ENCODE measurements at regions not wholly inside any gene's neighbourhood (a gene's known extent, or its start where the extent isn't known, plus 50 kb on each side); places are given as distances from the start of the nearest gene placed in this dataset.

DNA sequence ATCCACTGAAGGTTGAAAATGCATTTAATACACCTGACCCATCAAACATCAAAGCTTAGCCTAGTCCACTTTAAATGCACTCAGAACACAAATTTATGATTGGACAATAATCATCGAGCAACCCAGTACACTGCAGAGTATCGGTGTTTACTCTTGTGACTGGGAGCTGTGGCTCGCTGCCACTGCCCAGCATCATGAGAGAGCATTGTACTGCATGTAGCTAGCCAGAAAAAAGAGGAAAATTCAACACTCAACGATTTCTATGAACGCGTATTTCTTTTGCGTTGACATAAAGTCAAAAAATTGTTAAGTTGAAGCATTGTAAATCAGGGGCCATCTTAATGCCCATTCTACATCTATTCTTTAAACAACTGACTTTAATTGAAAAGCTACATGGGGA lies 95.1 kb upstream of the CD180 start:
- Histone ChIP-seq H3K4me3 (ENCODE audit: low read length) (no peak overlapping the region), H3K9me3 (ENCODE audit: control insufficient read depth, insufficient read depth, low read length) (no peaks in the 10 kb centered on the region), H3K4me2 (ENCODE audit: low read length) (no peak overlapping the region), H4K20me1 (ENCODE audit: control insufficient read depth, insufficient read depth, low read depth, low read length) (no peaks in the 10 kb centered on the region), H3K4me1 (ENCODE audit: control insufficient read depth, low read length) (no peaks in the 10 kb centered on the region), H3K27ac (ENCODE audit: low read depth, low read length) (no peak overlapping the region), H3F3A (ENCODE audit: control insufficient read depth, insufficient read depth) (no peaks in the 10 kb centered on the region), H3K27me3 (ENCODE audit: control insufficient read depth, low read length) (no peaks in the 10 kb centered on the region), H3K36me3 (ENCODE audit: control insufficient read depth, low read length) (no peaks in the 10 kb centered on the region), H3K9me2 (replicated peaks; ENCODE audit: control insufficient read depth, low read length) (no peaks in the 10 kb centered on the region), H3K79me2 (ENCODE audit: control insufficient read depth, low read length) (no peaks in the 10 kb centered on the region)
- TF ChIP-seq EZH2phosphoT487 (IDR thresholded peaks at IDR 0.05; ENCODE audit: borderline replicate concordance, low read length) (no peak), CTCF (IDR thresholded peaks at IDR 0.05; ENCODE audit: low read depth, low read length, poor library complexity, severe bottlenecking) (no peak)

GRCh38 chr5:67291066-67291465 lies 94.5 kb upstream of the CD180 start:
- no peak overlapping the region for H3K27ac ChIP-seq (ENCODE audit: low read depth, low read length)
- no peaks in the 10 kb centered on the region for H3K9me3 ChIP-seq (ENCODE audit: control insufficient read depth, insufficient read depth, low read length)
- H3K4me2 ChIP-seq (ENCODE audit: low read length), result no peak overlapping the region
- TF ChIP-seq CTCF (IDR thresholded peaks at IDR 0.05; ENCODE audit: low read depth, low read length, poor library complexity, severe bottlenecking) (no peak), EZH2phosphoT487 (IDR thresholded peaks at IDR 0.05; ENCODE audit: borderline replicate concordance, low read length) (no peak)
- no peaks in the 10 kb centered on the region for H3K27me3 ChIP-seq (ENCODE audit: control insufficient read depth, low read length)
- no peaks in the 10 kb centered on the region for H3K36me3 ChIP-seq (ENCODE audit: control insufficient read depth, low read length)
- H3K79me2 ChIP-seq (ENCODE audit: control insufficient read depth, low read length), result no peaks in the 10 kb centered on the region
- no peaks in the 10 kb centered on the region for H3K4me1 ChIP-seq (ENCODE audit: control insufficient read depth, low read length)
- no peaks in the 10 kb centered on the region for H4K20me1 ChIP-seq (ENCODE audit: control insufficient read depth, insufficient read depth, low read depth, low read length)
- H3K9me2 ChIP-seq (replicated peaks; ENCODE audit: control insufficient read depth, low read length), result no peaks in the 10 kb centered on the region
- H3F3A ChIP-seq (ENCODE audit: control insufficient read depth, insufficient read depth), result no peaks in the 10 kb centered on the region
- no peak overlapping the region for H3K4me3 ChIP-seq (ENCODE audit: low read length)

DNA sequence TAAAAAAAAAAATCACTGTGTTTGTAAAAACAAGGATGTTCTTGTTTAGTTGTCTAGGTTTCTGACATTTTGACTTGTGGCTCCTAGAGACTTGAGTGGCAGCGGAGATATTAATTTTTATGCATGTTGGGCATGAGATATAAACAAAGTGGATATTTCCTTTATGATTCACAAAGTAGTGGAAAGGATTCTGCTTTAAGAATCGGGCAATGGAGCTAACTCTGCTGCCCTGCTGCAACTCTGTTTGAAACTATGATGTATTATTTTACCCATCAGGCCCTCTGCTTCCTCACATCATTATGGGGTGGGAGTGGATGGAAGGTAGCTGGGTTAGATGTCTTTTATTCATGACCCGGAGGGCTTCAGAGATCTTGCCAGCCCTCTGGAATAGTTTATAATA lies 94.1 kb upstream of the CD180 start:
- Histone ChIP-seq H3K9me3 (ENCODE audit: control insufficient read depth, insufficient read depth, low read length) (no peaks in the 10 kb centered on the region), H3K4me2 (ENCODE audit: low read length) (no peak overlapping the region), H3K9me2 (replicated peaks; ENCODE audit: control insufficient read depth, low read length) (no peaks in the 10 kb centered on the region), H3K79me2 (ENCODE audit: control insufficient read depth, low read length) (no peaks in the 10 kb centered on the region), H3K4me3 (ENCODE audit: low read length) (no peak overlapping the region), H3K27ac (ENCODE audit: low read depth, low read length) (no peak overlapping the region), H3K27me3 (ENCODE audit: control insufficient read depth, low read length) (no peaks in the 10 kb centered on the region), H3F3A (ENCODE audit: control insufficient read depth, insufficient read depth) (no peaks in the 10 kb centered on the region), H4K20me1 (ENCODE audit: control insufficient read depth, insufficient read depth, low read depth, low read length) (no peaks in the 10 kb centered on the region), H3K36me3 (ENCODE audit: control insufficient read depth, low read length) (no peaks in the 10 kb centered on the region), H3K4me1 (ENCODE audit: control insufficient read depth, low read length) (no peaks in the 10 kb centered on the region)
- TF ChIP-seq EZH2phosphoT487 (IDR thresholded peaks at IDR 0.05; ENCODE audit: borderline replicate concordance, low read length) (no peak), CTCF (IDR thresholded peaks at IDR 0.05; ENCODE audit: low read depth, low read length, poor library complexity, severe bottlenecking) (no peak)

All from DOHH2 (cell line).